NCI-H774 (cell line): ENCODE measurements at regions not wholly inside any gene's neighbourhood (a gene's known extent, or its start where the extent isn't known, plus 50 kb on each side); places are given as distances from the start of the nearest gene placed in this dataset.

Experiments
- DNase-seq: peaks from one replicate; lab custom pipeline; 2025; lab: John Stamatoyannopoulos, UW

GRCh38 chr7:54629771-54630170 is 87.6 kb downstream of the VSTM2A start:
- no peak for DNase-seq

DNA sequence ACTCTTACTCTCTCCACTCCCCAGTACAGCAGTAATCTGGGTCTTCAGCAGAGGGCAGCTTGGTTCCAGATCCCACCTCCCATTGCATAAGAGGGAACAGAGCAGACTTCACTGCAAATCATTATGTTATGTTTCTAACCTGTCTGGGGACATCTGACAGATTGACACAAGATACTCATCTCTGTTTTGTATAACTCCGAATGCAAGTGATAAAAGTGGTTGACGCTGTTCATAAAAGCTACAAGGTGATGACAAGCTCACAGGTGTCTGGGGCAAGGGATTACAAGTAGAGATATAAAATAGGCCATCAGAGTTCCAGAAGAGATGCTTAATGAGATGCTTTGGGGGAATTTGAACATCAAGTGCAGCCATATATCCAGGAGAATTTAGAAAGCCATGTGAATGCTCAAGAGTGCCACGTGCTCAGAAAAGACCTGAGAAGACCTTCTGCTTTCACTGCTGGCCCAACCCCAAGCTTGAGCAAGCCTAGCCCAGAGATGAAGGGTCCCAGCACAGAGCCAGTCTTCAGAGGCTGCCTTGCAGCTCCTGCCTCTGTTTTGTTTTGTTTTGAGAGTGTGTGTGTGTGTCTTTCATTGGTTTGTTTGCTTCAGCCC is 80.6 kb downstream of the VSTM2A start:
- DNase-seq = no peak
